ENCODE measurements at regions not wholly inside any gene's neighbourhood (a gene's known extent, or its start where the extent isn't known, plus 50 kb on each side); places are given as distances from the start of the nearest gene placed in this dataset.

DNA sequence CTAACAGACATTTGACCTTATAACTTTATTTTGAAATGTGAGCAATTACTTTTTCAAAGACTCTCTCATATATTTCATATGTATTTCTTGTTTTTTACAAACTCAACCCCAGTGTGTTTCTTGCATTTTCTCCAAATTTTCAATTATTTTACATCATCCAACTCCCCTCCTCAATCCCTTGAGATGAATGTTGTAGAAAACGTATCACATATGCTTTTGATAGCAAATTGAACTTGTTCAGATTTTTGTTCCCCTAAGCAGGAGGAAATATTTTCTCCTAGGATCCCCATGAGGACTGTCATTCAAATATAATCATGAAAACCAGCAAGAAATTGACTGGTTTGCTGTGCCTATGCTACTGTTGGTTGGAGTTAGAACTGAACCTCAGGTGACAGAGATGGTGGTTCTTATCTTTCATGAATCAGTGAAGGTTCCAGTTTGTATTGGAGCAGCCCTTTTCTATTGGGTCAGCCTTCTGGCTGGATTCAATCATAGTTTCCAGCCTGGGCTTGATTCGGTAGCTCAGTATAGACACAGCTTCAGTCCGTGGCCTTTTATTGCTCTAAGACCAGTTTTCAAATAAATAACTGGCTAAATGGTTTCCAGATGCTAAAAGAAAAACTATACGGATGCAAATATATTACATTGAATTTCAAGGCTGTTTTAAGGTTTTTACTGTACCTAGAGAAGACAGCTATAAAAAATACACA, 591.0 kb downstream of the EPHA4 start:
- Histone ChIP-seq H3K4me3 (no peak overlapping the region), H4K20me1 (no peaks in the 10 kb centered on the region), H3K9me3 (replicated peaks in 1 of 11) (peaks cover 6 to 12% (median 10%) of the 10 kb centered on the region in 11 experiments; a peak in 17 of 22 replicates), H3K27me3 (no peaks in the 10 kb centered on the region), H3K27ac (no peak overlapping the region), H3K9ac (no peak overlapping the region), H3K4me1 (no peaks in the 10 kb centered on the region), H3K36me3 (no peaks in the 10 kb centered on the region), H3K4me2 (no peak overlapping the region)
- no peak for TF ChIP-seq Cebpa-rat (IDR thresholded peaks at IDR 0.05)

DNA sequence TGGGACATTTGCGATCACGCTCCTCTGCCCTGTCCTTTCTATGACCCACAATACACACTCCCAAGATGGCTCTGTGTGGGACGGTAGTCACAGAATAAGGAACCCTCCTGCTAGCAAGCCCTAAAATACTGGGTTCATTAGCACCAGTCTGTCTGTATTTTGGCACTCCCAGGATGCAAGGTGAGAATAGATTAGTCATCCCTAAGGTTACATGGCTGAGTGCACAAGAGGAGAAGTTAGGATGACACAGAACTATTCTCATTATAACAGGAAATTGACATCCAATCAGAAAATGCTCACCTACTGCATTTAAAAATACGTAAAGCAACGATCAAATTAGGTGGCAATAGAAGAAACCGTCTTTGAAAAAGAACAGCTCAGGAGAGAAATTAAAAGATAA, 590.2 kb downstream of the EPHA4 start:
- H3K9me3 ChIP-seq (replicated peaks in 1 of 11), result peaks cover 6 to 12% (median 10%) of the 10 kb centered on the region in 11 experiments; a peak in 17 of 22 replicates
- no peaks in the 10 kb centered on the region for H3K27me3 ChIP-seq
- H3K4me3 ChIP-seq, result no peak overlapping the region
- no peak overlapping the region for H3K4me2 ChIP-seq
- H4K20me1 ChIP-seq, result no peaks in the 10 kb centered on the region
- no peak overlapping the region for H3K9ac ChIP-seq
- no peaks in the 10 kb centered on the region for H3K36me3 ChIP-seq
- no peak overlapping the region for H3K27ac ChIP-seq
- no peaks in the 10 kb centered on the region for H3K4me1 ChIP-seq
- no peak for TF ChIP-seq Cebpa-rat (IDR thresholded peaks at IDR 0.05)

DNA sequence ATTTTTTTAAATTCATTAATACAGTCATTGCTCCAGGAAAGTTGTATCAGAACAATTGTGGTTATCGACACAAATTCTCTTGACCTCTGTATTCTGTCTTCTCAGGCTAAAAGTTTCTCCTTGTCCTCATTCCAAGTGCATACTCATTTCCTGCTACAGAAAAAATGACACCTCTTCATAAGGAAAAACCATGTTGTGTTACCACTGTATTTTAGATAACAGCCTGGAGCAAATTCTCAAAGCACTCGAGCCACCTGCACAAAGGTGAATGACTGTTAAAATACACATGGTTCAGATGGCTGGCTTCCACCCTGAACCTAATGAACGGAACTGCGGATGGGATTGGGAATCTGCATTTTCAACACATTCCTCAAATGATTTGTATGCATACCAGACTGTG, 586.5 kb downstream of the EPHA4 start:
- no peak for TF ChIP-seq Cebpa-rat (IDR thresholded peaks at IDR 0.05)
- no peaks in the 10 kb centered on the region for H3K36me3 ChIP-seq
- no peak overlapping the region for H3K4me3 ChIP-seq
- no peak overlapping the region for H3K4me2 ChIP-seq
- no peaks in the 10 kb centered on the region for H4K20me1 ChIP-seq
- H3K4me1 ChIP-seq, result no peaks in the 10 kb centered on the region
- H3K9ac ChIP-seq, result no peak overlapping the region
- no peaks in the 10 kb centered on the region for H3K27me3 ChIP-seq
- 0 out of 22 replicates have a peak, but pooled peaks cover 0 to 2% (median 0%) of the 10 kb centered on the region in 11 experiments for H3K9me3 ChIP-seq (replicated peaks in 1 of 11)
- H3K27ac ChIP-seq, result no peak overlapping the region

DNA sequence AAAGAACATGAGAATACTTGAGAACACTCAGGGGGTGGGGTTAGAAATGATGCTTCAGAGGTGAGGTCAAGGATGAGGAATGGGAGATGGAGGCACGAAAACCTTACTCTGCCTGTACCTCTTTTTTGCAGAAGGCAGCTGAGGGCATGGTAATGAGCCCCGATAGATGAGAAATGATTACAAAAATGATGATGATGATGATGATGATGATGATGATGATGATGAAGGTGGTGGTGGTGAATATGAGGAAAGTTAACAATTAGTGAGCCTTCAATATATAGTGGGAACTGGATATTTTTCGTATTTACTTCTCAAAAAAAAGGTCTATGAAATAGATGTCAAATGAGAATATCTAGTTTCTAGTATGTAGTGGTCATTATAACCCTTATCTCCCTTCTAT, 584.3 kb downstream of the EPHA4 start:
- Histone ChIP-seq H3K4me3 (no peak overlapping the region), H3K4me1 (no peaks in the 10 kb centered on the region), H3K27ac (no peak overlapping the region), H3K36me3 (no peaks in the 10 kb centered on the region), H3K4me2 (no peak overlapping the region), H4K20me1 (no peaks in the 10 kb centered on the region), H3K9me3 (replicated peaks in 1 of 11) (no peaks in the 10 kb centered on the region), H3K27me3 (no peaks in the 10 kb centered on the region), H3K9ac (no peak overlapping the region)
- no peak for TF ChIP-seq Cebpa-rat (IDR thresholded peaks at IDR 0.05)

DNA sequence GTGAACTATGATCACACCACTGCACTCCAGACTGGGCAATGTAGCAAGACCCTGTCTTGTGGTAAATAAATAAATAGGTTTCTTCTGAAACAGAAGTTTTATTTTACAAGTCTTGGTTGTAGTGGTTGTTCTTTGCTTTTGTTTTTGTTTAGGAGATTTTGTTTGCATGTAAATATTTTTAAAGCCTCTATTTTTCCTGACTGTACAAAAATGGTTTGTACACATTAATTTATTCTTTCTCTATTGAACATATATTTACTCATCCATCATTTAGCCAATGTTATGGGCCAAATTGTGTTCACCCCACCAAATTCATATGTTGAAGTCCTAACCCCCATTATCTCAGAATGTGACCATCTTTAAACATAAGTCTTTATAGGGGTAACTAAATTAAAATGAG, 580.1 kb downstream of the EPHA4 start:
- Histone ChIP-seq H3K27me3 (no peaks in the 10 kb centered on the region), H3K27ac (no peak overlapping the region), H3K9ac (no peak overlapping the region), H3K4me2 (no peak overlapping the region), H4K20me1 (no peaks in the 10 kb centered on the region), H3K9me3 (replicated peaks in 1 of 11) (no peaks in the 10 kb centered on the region), H3K4me1 (no peaks in the 10 kb centered on the region), H3K36me3 (no peaks in the 10 kb centered on the region), H3K4me3 (no peak overlapping the region)
- TF ChIP-seq Cebpa-rat (IDR thresholded peaks at IDR 0.05), result no peak

DNA sequence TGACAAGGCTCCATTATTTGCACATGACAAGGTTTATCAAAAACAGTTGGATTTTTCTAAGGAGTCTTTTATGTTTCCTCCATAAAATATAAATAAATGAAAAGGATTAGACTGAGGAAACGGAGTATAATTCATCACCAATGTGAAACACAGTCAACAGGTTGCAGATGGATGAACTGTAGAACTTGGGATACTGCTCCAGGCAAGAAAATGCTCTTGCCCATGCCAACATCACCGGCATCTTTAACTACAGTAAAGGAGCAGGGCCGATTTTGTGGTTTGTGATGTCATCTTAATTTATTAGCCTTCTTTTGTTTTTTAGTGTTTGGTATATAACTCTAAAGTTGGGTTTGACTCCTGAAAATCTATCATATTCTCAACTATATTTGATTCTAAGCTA, 577.3 kb downstream of the EPHA4 start:
- no peak overlapping the region for H3K9ac ChIP-seq
- no peak overlapping the region for H3K4me2 ChIP-seq
- H3K4me1 ChIP-seq, result no peaks in the 10 kb centered on the region
- TF ChIP-seq Cebpa-rat (IDR thresholded peaks at IDR 0.05), result no peak
- H3K36me3 ChIP-seq, result no peaks in the 10 kb centered on the region
- no peak overlapping the region for H3K4me3 ChIP-seq
- H4K20me1 ChIP-seq, result no peaks in the 10 kb centered on the region
- no peak overlapping the region for H3K27ac ChIP-seq
- H3K9me3 ChIP-seq (replicated peaks in 1 of 11), result no peaks in the 10 kb centered on the region
- no peaks in the 10 kb centered on the region for H3K27me3 ChIP-seq

DNA sequence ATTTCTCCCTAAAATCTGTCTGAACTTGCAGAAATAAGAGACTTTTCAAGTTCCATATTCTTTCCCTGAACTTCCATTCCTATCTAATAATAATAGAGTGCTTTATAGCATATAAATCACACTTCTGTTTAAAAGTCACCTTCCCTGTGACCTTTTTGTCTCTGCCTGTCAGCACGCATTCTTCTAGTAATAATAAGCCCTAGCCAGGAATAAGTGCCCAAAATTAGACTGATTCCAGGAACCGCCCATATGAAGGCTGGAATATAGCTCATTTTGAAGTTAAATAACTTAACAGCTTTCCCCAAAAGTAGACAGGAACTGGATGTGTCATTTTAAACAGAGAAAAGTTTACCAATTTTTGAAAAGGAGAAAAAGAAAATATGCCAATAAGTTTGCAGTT, 576.5 kb downstream of the EPHA4 start:
- no peak overlapping the region for H3K4me3 ChIP-seq
- no peaks in the 10 kb centered on the region for H3K4me1 ChIP-seq
- H3K9ac ChIP-seq, result no peak overlapping the region
- no peaks in the 10 kb centered on the region for H3K9me3 ChIP-seq (replicated peaks in 1 of 11)
- no peak for TF ChIP-seq Cebpa-rat (IDR thresholded peaks at IDR 0.05)
- H3K36me3 ChIP-seq, result no peaks in the 10 kb centered on the region
- H3K27me3 ChIP-seq, result no peaks in the 10 kb centered on the region
- H4K20me1 ChIP-seq, result no peaks in the 10 kb centered on the region
- H3K4me2 ChIP-seq, result no peak overlapping the region
- H3K27ac ChIP-seq, result no peak overlapping the region

DNA sequence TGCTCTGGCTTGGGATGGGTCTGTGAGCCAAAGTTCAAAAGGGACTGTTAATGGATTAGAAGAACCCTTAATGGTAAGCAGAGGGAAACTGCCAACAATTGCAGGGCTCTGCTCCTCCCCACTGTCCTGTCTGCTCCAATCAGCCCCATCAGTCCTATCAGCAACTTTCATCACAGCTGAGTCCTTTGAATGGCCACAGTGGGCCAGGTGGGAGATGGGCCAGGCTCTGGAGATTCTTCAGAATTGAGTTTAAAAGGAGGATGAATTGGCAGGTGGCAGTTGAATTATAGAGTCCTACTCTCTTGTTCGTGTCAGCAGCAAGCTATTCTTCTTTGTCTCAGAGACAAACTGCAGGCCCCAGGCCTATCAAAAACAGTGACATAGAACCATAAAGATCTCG, 573.9 kb downstream of the EPHA4 start:
- no peaks in the 10 kb centered on the region for H3K27me3 ChIP-seq
- no peak overlapping the region for H3K4me3 ChIP-seq
- H3K4me1 ChIP-seq, result no peaks in the 10 kb centered on the region
- no peaks in the 10 kb centered on the region for H3K9me3 ChIP-seq (replicated peaks in 1 of 11)
- H3K27ac ChIP-seq, result no peak overlapping the region
- H3K36me3 ChIP-seq, result no peaks in the 10 kb centered on the region
- H4K20me1 ChIP-seq, result no peaks in the 10 kb centered on the region
- TF ChIP-seq Cebpa-rat (IDR thresholded peaks at IDR 0.05), result no peak
- H3K9ac ChIP-seq, result no peak overlapping the region
- H3K4me2 ChIP-seq, result no peak overlapping the region

DNA sequence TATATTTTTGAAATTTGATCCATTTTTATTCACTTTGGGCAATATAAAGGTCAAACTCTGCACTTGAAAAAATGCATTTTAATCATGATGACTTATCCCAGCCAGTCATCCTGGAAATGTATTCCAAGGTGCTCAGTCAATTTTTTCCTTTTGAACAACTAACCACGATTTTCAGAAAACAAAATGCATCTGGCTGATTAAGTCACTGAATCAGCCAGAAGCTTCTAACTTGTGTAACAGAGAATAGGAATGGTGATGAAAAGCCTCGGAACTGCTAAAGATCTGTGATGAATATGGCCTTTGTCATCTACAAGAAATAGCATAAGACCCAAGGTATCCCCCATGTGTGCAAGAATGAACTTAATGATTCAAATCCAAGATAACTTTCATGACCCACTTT, 572.7 kb downstream of the EPHA4 start:
- H3K9me3 ChIP-seq (replicated peaks in 1 of 11), result no peaks in the 10 kb centered on the region
- H3K36me3 ChIP-seq, result no peaks in the 10 kb centered on the region
- H3K9ac ChIP-seq, result no peak overlapping the region
- H3K27me3 ChIP-seq, result no peaks in the 10 kb centered on the region
- no peaks in the 10 kb centered on the region for H3K4me1 ChIP-seq
- no peak overlapping the region for H3K4me2 ChIP-seq
- no peak for TF ChIP-seq Cebpa-rat (IDR thresholded peaks at IDR 0.05)
- H3K4me3 ChIP-seq, result no peak overlapping the region
- H3K27ac ChIP-seq, result no peak overlapping the region
- no peaks in the 10 kb centered on the region for H4K20me1 ChIP-seq

DNA sequence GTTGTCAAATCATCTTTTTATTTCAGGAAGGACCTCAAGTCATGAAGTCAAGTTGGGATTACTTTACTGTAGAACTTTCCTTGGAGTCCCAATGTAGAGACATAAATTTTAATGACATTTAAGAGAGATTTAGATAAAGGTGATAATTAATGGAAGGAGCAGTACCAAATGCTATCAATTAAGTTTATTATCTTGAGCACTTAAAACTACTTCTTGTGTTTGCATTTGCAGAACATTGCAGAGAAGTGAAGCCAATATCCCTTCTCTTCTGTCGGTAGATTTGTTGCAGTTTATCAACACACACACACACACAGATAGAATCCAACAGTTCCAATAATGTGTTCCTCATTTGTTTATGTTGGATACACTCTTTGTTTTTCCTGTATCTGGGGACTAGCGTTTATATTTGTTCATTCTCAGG, 570.7 kb downstream of the EPHA4 start:
- Histone ChIP-seq H3K9ac (no peak overlapping the region), H3K4me1 (no peaks in the 10 kb centered on the region), H4K20me1 (no peaks in the 10 kb centered on the region), H3K4me3 (no peak overlapping the region), H3K36me3 (no peaks in the 10 kb centered on the region), H3K9me3 (replicated peaks in 1 of 11) (no peaks in the 10 kb centered on the region), H3K27me3 (no peaks in the 10 kb centered on the region), H3K4me2 (no peak overlapping the region), H3K27ac (no peak overlapping the region)
- TF ChIP-seq Cebpa-rat (IDR thresholded peaks at IDR 0.05), result no peak
